Breast epithelium (tissue), 3 donors: ENCODE measurements at regions not wholly inside any gene's neighbourhood (a gene's known extent, or its start where the extent isn't known, plus 50 kb on each side); places are given as distances from the start of the nearest gene placed in this dataset.

Experiments used
- POLR2A ChIP-seq: fragments of 450-650 bp; IDR thresholded peaks from one replicate; pipeline ENCODE4 v1.6.1; 2016; ENCODE audit warnings: antibody characterized with exemption, mild to moderate bottlenecking, moderate library complexity
- TF ChIP-seq, protein P1 (sequence below), 3 donors: fragments of 450-650 bp; IDR thresholded peaks; one replicate each; pipeline ENCODE4 v1.5.1; 2016 to 2017; ENCODE audit warnings: antibody characterized with exemption in 3 of 3, mild to moderate bottlenecking in 3 of 3, moderate library complexity in 3 of 3

DNA sequence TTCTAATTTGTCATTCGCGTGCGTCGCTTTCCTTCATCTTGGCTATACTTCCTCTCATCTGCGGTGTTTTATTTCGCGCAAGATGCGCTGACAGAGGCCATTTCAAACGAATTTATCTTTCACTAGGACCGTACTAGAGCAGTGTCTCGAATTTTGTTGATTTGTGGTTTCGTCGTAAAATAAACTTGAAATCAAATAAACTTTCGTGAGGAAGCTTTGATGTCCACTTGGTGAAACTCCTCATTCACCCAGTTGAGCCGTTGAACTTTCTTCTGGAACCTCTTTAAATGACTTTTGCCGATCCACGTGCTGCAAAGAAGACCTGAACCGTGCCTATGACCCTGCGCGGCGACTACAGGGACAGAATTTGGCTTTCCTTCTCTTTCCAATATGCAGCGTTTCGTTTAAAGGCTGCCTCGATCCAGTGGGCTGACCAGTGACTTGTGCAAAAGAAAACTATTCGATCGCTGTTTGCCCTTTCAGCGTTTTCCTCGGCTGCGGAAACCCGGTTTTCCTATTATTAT lies 163.9 kb upstream of the PPP1R3A start:
- TF ChIP-seq POLR2A = no peak
- TF ChIP-seq, protein P1, sequence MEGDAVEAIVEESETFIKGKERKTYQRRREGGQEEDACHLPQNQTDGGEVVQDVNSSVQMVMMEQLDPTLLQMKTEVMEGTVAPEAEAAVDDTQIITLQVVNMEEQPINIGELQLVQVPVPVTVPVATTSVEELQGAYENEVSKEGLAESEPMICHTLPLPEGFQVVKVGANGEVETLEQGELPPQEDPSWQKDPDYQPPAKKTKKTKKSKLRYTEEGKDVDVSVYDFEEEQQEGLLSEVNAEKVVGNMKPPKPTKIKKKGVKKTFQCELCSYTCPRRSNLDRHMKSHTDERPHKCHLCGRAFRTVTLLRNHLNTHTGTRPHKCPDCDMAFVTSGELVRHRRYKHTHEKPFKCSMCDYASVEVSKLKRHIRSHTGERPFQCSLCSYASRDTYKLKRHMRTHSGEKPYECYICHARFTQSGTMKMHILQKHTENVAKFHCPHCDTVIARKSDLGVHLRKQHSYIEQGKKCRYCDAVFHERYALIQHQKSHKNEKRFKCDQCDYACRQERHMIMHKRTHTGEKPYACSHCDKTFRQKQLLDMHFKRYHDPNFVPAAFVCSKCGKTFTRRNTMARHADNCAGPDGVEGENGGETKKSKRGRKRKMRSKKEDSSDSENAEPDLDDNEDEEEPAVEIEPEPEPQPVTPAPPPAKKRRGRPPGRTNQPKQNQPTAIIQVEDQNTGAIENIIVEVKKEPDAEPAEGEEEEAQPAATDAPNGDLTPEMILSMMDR (IDR thresholded peaks at IDR 0.05) = no peak
